Myocyte (in vitro differentiated cells): ENCODE measurements at regions not wholly inside any gene's neighbourhood (a gene's known extent, or its start where the extent isn't known, plus 50 kb on each side); places are given as distances from the start of the nearest gene placed in this dataset.

Experiments used
- DNase-seq: peaks from one replicate; pipeline ENCODE4 v3.0.0-alpha.2; 2012; ENCODE audit warnings: low read depth

DNA sequence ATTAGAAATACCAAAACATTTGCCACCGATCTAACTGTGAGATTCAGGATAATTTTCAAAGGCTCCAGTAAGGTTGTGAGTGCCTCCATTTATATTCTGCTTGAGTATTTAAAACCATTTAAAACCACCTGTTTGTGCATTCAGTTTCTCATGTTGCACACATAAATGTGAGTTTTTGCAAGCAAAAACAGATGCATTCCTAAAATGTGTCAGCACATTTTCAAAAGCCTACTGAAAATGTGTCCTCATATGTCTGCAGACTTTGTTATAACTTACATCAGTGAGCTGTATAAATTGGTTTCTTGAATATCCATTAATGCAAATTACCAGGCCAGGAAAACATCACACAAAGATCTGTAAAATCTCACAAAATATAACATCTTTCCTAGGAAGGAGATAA lies 676.6 kb upstream of the EPHA7 start:
- no peak for DNase-seq

DNA sequence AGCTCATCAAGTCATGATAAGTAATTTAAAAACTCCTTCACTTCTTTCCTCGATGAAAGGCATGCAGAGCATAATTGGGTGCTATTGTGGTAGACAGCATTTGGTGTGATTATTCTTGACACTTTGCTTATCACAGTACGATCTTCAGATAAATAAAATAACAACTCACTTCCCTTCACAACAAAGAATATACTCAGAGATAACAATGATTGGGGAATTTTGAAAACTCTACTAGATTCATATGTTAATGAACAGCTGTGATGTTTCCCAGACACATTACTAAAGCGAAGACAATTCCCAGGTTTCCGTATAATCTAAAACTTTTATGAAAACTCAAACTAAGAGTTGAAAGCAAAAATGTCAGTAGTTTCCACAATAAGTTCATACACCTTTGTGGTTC lies 670.6 kb upstream of the EPHA7 start:
- no peak for DNase-seq

DNA sequence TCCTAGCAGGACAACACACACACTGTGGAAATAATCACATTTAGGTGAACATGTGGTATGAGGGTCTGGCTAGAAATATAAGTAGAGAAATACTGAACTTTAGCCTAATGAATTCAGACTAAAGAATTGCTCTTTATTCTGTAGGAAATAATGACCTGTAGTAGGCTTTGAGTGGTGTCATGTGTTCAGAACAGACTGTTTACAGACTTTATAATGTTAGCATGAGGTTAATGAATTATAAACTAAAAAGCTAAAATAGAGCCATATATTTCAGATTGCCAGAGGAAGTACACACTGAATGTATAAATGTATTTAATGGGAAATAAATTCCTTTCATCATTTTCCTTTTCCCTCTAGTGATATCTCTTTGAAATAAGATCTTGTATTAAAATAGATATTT lies 669.5 kb upstream of the EPHA7 start:
- DNase-seq, result no peak

- no peak for DNase-seq
These were observed 655.4 kb upstream of the EPHA7 start for GRCh38 chr6:94074764-94075163.

GRCh38 chr6:94071835-94072234 lies 652.5 kb upstream of the EPHA7 start:
- DNase-seq, result peak; percentile 48

DNA sequence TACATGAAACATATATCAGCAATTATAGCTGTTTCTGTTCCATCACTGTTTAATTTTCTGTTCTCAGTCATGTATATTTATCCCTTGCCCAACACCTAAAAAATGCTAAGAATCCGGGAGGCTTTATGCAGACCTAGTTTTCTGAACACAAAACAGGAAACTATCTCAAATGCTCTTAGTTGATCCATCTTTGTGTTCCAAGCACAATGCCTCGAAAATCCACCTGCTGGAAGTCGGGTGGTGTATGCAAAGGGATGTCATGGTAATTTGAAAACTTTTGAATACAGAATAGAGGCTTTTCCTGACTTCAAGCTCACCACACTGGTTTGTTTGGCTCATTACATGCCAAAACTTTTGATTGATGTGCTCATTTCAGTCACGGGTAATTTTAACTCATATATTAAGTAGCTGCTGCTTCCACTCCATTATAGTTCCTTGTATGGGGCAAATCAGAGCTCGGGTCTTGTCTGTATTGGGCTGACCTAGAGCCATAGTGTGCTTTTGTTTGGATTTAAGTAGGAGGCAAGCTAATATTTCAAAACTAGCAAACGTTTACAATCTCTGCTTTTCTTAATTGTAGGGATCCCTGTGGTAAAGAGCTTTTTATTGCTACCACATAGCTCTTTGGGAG lies 646.5 kb upstream of the EPHA7 start:
- no peak for DNase-seq

DNA sequence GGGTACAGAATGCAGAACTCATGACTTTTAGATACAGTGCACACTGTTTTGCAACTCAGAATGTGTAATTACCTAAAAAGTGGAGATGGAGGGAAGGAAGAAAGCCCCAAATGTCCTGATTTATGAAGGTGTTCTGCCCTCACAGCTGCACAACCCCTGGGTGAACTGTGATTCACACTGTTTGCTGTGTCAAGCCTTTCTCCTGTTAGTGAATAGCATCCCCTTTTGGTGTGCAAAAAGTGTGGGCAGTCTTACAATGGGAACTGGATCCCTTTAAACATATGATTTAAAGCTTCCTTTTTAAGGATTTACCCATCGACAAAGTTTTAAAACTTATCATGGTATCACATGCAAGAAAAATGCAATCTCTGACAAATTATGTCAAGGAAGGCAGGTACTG lies 633.4 kb upstream of the EPHA7 start:
- DNase-seq, result peak; percentile 47

- no peak for DNase-seq
These were observed 631.2 kb upstream of the EPHA7 start for GRCh38 chr6:94050515-94050914.

DNA sequence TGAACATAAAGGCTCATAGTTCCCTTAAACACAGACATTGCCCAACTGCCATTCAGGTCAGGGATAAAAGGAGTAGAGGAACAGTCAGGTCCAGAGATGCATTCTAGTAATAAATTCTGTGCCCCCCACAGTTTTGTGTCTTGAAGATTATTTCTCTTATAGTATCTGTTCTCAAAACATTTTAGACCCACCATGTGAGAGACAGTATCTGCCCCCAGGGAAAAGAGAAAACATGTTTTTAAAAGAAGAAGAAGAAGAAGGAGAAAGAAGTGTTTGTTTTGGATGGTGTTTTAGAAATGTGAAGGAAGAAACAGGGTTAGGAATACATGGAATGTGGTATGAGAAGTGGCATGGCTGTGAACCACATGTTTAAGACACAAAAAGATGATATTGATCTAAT lies 629.6 kb upstream of the EPHA7 start:
- no peak for DNase-seq

GRCh38 chr6:94045099-94045829 lies 625.9 kb upstream of the EPHA7 start:
- DNase-seq, result no peak

DNA sequence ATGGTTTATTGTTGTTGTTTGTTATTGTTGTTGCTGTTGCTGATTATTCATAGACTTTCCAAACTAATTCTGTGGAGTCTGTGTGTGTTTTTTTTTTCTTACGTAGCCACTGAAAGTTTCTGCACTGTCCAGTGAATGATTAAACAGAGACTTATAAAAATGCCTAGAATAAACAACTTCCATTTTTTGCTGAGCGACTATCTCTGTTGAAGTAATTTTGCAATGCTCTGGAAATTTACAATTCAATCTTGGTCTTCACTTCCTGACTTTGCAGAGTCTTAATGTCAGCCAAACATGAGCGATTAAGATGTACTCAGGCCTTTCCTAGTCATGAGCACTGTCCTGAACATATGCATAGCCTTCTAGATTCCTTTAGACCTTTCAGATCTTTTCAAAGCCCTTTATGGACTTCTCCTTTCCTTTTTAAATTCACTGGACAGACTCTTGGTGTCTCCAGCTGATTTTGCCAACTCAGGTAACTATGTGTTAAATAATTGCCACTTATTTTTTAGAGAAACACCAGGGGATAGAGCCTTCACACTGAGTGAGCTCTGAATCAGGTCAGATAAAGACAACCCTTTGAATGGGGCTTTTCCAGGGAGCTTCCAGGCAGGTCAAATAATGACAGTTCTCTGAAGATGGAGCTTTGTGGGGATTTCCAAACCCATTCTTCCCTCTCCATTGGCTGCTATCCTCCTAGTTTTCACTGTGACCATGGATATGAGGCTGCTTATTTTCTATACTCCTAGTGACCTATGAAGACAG lies 622.8 kb upstream of the EPHA7 start:
- DNase-seq, result no peak

GRCh38 chr6:94036024-94036423 lies 616.7 kb upstream of the EPHA7 start:
- no peak for DNase-seq

DNA sequence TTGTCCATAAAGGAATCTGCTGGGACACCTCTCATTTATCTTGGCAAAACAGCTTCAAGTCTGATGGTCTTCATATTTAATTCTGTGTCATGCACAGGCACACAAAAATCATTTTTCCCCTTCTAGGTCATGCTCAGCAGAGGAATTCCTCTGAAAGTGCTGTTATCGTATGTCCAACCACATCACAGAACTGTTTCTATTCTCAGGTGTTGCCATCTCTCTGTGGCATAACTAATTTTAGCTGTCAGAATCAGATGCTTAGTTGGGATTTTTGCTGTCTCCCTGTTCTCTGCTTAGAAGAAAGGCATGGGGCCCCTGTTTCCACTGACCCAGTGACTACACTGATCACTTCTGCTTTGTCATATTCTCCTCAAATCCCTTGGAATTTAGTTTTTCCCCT lies 608.0 kb upstream of the EPHA7 start:
- no peak for DNase-seq

GRCh38 chr6:94026575-94026974 lies 607.2 kb upstream of the EPHA7 start:
- DNase-seq, result no peak

- no peak for DNase-seq
These were observed 586.5 kb upstream of the EPHA7 start for GRCh38 chr6:94005835-94006234.

DNA sequence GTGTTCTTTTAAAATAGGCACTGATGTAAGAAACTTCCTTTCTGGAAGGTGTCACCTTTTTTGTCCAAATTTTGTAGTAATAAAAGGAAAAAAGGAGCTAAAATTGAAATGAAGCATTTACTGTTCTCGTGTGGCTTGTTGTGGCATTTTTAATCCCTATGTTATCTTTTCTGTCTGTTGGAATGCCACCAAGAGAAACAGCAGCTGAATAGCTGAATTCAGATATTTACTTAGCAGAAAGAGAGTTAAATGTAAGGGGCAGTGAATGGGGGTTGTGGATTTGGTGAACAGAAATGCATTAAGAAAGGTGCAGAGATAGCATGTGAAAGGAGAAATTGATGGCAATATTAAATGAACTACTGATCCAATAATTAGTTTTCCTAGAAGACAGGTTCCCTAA lies 573.6 kb upstream of the EPHA7 start:
- peak; percentile 16 for DNase-seq

GRCh38 chr6:93989630-93990029 lies 570.3 kb upstream of the EPHA7 start:
- no peak for DNase-seq

- DNase-seq, result no peak
These were observed 566.6 kb upstream of the EPHA7 start for GRCh38 chr6:93985953-93986352.

GRCh38 chr6:93975159-93975558 lies 555.8 kb upstream of the EPHA7 start:
- DNase-seq, result no peak

DNA sequence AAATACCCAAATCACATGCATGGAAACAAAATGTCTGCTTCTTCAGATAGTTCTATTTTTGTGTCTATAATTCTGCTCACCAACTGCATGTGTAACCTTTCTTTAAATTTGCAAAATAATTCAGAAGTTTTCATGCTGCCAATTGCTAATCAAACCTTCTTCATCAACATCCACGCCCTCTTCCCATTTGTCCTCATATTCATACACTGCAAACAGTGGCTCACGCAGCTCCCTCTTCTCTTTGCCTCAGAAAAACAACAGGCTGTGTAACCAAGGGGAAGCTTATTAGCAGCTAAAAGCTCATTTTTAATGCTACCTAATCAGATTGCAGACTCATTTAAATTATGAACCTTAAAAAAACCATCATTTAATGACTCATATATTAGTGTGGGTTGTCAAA lies 555.0 kb upstream of the EPHA7 start:
- no peak for DNase-seq

DNA sequence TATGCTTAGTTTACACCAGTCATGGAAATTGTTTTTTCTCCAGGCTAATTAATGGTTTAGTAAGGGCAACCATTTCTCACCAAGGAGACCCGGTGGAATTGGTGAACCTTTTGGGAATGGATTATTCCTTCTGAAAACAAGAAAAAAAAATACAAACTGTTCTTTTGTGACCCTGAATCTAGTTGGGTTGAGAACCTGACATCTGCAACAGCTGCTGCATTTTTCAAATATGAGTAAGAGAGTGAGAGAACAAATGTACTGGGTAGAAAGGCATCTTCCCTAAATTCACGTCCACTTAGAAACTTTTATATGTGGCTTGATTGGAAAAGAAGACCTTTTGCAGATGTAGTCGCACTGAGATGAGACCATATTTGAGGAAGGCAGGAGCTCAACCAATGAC lies 553.4 kb upstream of the EPHA7 start:
- peak; percentile 79 for DNase-seq

- DNase-seq, result no peak
These were observed 551.3 kb upstream of the EPHA7 start for GRCh38 chr6:93970684-93971083.

DNA sequence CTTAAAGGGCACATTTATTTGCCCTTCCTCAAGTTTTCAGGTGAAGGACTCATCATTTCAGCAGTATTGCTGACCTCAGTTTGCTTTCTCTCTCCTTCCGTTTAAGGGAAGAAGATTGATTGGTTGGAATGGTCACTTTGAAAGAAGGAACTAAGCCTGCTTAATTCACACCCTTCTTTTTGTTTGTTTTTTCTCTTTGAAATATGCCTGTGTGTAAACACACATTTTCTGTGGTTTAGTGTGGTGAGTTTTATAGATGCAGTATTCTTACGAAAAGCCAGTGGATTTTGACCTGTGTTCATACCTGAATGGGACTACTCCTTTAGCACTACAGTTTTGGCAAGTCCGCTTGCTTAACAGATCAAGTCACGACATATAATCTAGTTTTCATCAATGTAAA lies 548.8 kb upstream of the EPHA7 start:
- no peak for DNase-seq
